Breast epithelium (tissue), 3 donors: ENCODE measurements at regions not wholly inside any gene's neighbourhood (a gene's known extent, or its start where the extent isn't known, plus 50 kb on each side); places are given as distances from the start of the nearest gene placed in this dataset.

ENCODE experiments used
- POLR2A ChIP-seq: fragments of 450-650 bp; IDR thresholded peaks from one replicate; pipeline ENCODE4 v1.6.1; 2016; ENCODE audit warnings: antibody characterized with exemption, mild to moderate bottlenecking, moderate library complexity
- POLR2AphosphoS5 ChIP-seq, 3 donors: sonication (generic); formaldehyde crosslinking; IDR thresholded peaks; one replicate each; pipeline ENCODE4 v1.6.1; 2017; ENCODE audit warnings: antibody characterized with exemption in 3 of 3
- TF ChIP-seq, protein P1 (sequence below), 3 donors: fragments of 450-650 bp; IDR thresholded peaks; one replicate each; pipeline ENCODE4 v1.5.1; 2016 to 2017; ENCODE audit warnings: antibody characterized with exemption in 3 of 3, mild to moderate bottlenecking in 3 of 3, moderate library complexity in 3 of 3

DNA sequence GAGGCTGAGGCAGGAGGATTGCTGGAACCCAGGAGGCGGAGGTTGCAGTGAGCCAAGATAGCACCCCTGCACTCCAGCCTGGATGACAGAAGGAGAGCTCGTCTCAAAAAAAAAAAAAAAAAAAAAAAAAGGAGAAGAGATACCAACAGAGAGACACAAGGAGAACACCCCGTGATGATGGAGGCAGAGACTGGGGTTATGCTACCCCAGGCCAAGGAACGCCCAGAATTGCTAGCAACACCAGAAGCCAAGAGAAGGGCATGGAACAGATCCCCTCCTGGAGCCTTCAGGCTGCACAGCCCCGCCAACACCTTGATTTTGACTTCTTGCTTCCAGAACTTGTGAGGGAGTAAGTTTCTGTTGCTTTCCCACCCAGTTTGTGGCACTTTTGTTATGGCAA lies 148.0 kb upstream of the FOXN3 start:
- TF ChIP-seq, protein P1, sequence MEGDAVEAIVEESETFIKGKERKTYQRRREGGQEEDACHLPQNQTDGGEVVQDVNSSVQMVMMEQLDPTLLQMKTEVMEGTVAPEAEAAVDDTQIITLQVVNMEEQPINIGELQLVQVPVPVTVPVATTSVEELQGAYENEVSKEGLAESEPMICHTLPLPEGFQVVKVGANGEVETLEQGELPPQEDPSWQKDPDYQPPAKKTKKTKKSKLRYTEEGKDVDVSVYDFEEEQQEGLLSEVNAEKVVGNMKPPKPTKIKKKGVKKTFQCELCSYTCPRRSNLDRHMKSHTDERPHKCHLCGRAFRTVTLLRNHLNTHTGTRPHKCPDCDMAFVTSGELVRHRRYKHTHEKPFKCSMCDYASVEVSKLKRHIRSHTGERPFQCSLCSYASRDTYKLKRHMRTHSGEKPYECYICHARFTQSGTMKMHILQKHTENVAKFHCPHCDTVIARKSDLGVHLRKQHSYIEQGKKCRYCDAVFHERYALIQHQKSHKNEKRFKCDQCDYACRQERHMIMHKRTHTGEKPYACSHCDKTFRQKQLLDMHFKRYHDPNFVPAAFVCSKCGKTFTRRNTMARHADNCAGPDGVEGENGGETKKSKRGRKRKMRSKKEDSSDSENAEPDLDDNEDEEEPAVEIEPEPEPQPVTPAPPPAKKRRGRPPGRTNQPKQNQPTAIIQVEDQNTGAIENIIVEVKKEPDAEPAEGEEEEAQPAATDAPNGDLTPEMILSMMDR (IDR thresholded peaks at IDR 0.05), result no peak
- no peak for TF ChIP-seq POLR2AphosphoS5 (IDR thresholded peaks at IDR 0.05)
- no peak for TF ChIP-seq POLR2A
